SK-N-SH treated with all-trans-retinoic acid at 6 μM for 48 hours (cell line): ENCODE measurements at regions not wholly inside any gene's neighbourhood (a gene's known extent, or its start where the extent isn't known, plus 50 kb on each side); places are given as distances from the start of the nearest gene placed in this dataset.

Experiments used
- OSR1 ChIP-seq: fragments of 250-450 bp; sonication (Bioruptor Pico); IDR thresholded peaks from 2 replicates; pipeline ENCODE4 v1.8.0; 2022; ENCODE audit warnings: moderate library complexity, mild to moderate bottlenecking, inconsistent platforms
- ZNF70 ChIP-seq: fragments of 450-650 bp; formaldehyde crosslinking; IDR thresholded peaks from 2 replicates; pipeline ENCODE4 v1.5.0; 2020; ENCODE audit warnings: mild to moderate bottlenecking, moderate library complexity

DNA sequence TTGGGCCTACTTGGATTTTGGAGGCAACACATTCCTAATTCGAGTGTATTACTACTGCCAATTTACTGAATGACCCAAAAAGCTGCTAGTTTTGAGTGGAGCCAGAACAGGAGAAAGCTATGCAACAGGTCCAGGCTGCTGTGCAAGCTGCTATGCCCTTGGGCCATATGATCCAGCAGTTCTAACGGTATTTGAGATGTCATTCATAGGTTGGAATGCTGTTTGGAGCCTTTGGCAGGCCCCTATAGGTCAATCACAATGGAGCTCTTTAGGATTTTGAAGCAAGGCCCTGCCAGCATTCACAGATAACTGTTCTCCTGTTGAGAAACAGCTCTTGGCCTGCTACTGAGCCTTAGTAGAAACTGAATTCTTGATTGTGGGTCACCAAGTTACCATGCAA, 368.7 kb downstream of the CDH19 start:
- TF ChIP-seq ZNF70 (CRISPR knock-in tag) (no peak), OSR1 (CRISPR knock-in tag) (no peak)
